Epithelial cell of proximal tubule (primary cell): ENCODE measurements at regions not wholly inside any gene's neighbourhood (a gene's known extent, or its start where the extent isn't known, plus 50 kb on each side); places are given as distances from the start of the nearest gene placed in this dataset.

Source experiments
- DNase-seq: peaks from one replicate; pipeline ENCODE4 v3.0.0-alpha.2; 2011; ENCODE audit warnings: low read depth
- H3K4me3 ChIP-seq: 2 replicates; pipeline ENCODE4 v1.5.1; 2011; ENCODE audit warnings: low read depth, mild to moderate bottlenecking, low read length
- CTCF ChIP-seq: conservative IDR thresholded peaks from 2 replicates; pipeline ENCODE4 v1.5.1; 2012; ENCODE audit warnings: low read depth, mild to moderate bottlenecking, low read length

GRCh38 chr18:25457601-25458000 lies 105.6 kb upstream of the ZNF521 start:
- H3K4me3 ChIP-seq = no peak overlapping the region
- no peak for TF ChIP-seq CTCF
- DNase-seq = no peak

- no peak for TF ChIP-seq CTCF
- DNase-seq = no peak
These were observed 105.2 kb upstream of the ZNF521 start for GRCh38 chr18:25457126-25457525.

GRCh38 chr18:25456334-25457010 lies 104.5 kb upstream of the ZNF521 start:
- no peak for TF ChIP-seq CTCF
- DNase-seq = no peak
- H3K4me3 ChIP-seq = no peak overlapping the region

More at GRCh38 chr18:25457126-25457525, 105.2 kb upstream of the ZNF521 start:
- no peak overlapping the region for H3K4me3 ChIP-seq

GRCh38 chr18:25455646-25456045 lies 103.7 kb upstream of the ZNF521 start:
- H3K4me3 ChIP-seq = no peak overlapping the region
- no peak for TF ChIP-seq CTCF
- DNase-seq = no peak

- H3K4me3 ChIP-seq = no peak overlapping the region
- no peak for DNase-seq
- no peak for TF ChIP-seq CTCF
These were observed 103.2 kb upstream of the ZNF521 start for GRCh38 chr18:25455159-25455558.

GRCh38 chr18:25454730-25455129 lies 102.8 kb upstream of the ZNF521 start:
- no peak for TF ChIP-seq CTCF
- no peak for DNase-seq
- H3K4me3 ChIP-seq = no peak overlapping the region

GRCh38 chr18:25454270-25454659 lies 102.3 kb upstream of the ZNF521 start:
- no peak overlapping the region for H3K4me3 ChIP-seq
- TF ChIP-seq CTCF = no peak
- no peak for DNase-seq
